ENCODE measurements at regions not wholly inside any gene's neighbourhood (a gene's known extent, or its start where the extent isn't known, plus 50 kb on each side); places are given as distances from the start of the nearest gene placed in this dataset.

DNA sequence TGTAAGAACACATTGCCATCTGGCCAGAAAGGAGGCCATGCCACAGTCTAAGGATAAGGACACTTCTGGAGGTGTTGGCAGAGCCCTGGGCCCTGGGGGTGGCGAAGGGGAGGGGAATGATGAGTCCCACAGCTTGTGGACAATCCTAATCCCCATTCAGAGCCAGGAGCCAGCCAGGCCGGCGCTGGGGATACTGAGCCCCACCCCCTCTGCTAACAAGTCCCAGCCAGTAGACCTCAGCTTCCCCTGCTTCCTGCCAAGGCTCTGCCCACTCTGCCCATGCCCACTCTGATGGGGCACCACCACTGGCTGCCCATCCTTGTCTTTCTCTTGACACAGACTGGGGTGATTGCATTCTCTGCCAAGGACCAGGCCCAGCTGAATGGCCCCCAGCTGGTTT, 71.9 kb downstream of the NAV1 start:
- TF ChIP-seq, protein P1, sequence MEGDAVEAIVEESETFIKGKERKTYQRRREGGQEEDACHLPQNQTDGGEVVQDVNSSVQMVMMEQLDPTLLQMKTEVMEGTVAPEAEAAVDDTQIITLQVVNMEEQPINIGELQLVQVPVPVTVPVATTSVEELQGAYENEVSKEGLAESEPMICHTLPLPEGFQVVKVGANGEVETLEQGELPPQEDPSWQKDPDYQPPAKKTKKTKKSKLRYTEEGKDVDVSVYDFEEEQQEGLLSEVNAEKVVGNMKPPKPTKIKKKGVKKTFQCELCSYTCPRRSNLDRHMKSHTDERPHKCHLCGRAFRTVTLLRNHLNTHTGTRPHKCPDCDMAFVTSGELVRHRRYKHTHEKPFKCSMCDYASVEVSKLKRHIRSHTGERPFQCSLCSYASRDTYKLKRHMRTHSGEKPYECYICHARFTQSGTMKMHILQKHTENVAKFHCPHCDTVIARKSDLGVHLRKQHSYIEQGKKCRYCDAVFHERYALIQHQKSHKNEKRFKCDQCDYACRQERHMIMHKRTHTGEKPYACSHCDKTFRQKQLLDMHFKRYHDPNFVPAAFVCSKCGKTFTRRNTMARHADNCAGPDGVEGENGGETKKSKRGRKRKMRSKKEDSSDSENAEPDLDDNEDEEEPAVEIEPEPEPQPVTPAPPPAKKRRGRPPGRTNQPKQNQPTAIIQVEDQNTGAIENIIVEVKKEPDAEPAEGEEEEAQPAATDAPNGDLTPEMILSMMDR (IDR thresholded peaks at IDR 0.05) = no peak
- no peak for TF ChIP-seq ZFX (IDR thresholded peaks at IDR 0.05; ENCODE audit: borderline replicate concordance)
- H3K27ac ChIP-seq = no peak overlapping the region

DNA sequence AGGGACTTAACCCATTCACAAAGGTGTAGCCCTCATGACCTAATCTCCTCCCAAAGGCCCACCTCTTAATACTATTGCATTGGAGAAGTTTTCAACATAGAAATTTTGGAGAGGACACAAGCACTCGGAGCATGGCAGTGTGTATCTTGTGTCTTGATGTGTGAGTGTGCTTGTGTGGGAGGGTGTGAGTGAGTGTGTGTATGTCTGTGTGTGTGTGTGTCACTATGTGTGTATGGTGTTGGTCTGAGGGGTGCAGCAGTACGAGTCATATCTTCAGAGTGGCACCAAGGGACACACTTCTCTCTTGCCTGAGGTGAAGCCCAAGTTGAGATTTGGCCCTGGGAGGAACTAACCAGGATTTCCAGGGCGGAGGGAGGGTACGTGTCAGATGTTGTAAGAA, 73.7 kb downstream of the NAV1 start:
- no peak overlapping the region for H3K27ac ChIP-seq
- TF ChIP-seq, protein P1 (IDR thresholded peaks at IDR 0.05) = no peak
- TF ChIP-seq ZFX (IDR thresholded peaks at IDR 0.05; ENCODE audit: borderline replicate concordance) = no peak

DNA sequence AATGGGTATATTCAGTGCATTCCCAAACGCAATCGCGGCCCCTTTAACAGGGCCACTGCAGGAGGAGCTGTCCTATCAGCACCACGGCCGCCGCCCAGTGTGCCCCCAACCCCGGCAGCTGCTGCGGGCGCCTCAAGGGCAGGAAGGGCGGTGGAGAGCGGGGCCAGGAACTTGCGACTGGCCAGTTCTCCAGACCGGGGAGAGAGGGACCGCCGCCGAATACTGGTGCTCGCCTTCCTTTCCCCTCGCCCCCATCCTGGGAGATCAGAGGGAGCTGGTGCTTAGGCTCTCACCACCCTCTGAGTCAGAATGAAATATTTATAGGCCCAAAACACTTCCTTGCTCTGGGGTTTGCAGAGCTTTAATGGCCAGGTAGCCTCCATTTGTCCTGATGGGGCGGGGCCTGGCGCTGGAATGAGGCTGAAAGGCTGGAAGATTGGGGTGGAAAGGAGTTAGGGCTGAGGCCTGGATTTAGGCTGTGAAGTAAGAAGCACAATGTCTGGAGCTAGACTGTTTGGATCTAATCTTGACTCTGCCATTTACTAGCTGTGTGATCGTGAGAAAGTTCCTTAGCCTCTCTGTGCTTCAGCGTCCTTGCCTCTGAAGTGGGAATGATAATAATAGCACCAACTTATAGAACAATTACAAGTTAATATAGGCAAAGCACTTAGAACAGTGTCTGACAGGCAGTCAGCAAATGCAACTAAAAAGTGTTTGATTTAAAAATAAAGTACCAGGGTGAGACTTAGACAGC, 75.5 kb downstream of the NAV1 start:
- no peak overlapping the region for H3K27ac ChIP-seq
- TF ChIP-seq ZFX (IDR thresholded peaks at IDR 0.05; ENCODE audit: borderline replicate concordance) = no peak
- TF ChIP-seq, protein P1 (IDR thresholded peaks at IDR 0.05) = no peak

DNA sequence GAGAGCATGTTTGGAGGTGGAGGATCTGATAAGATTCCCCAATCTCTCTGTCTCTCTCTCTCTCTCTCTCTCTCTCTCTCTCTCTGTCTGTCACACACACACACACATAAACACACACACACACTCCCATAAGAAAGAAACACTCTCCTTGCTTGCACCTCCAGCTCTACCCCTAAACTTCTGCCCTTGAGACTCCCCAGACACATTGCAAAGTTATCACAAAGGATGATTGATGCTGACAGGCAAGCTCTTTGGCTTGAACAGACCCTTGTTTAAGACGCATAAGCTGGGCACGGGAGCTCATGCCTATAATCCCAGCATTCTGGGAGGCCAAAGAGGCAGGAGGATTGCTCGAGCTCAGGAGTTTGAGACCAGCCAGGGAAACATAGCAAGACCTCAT, 78.2 kb downstream of the NAV1 start:
- H3K27ac ChIP-seq = no peak overlapping the region
- TF ChIP-seq ZFX (IDR thresholded peaks at IDR 0.05; ENCODE audit: borderline replicate concordance) = no peak
- TF ChIP-seq, protein P1 (IDR thresholded peaks at IDR 0.05) = no peak

DNA sequence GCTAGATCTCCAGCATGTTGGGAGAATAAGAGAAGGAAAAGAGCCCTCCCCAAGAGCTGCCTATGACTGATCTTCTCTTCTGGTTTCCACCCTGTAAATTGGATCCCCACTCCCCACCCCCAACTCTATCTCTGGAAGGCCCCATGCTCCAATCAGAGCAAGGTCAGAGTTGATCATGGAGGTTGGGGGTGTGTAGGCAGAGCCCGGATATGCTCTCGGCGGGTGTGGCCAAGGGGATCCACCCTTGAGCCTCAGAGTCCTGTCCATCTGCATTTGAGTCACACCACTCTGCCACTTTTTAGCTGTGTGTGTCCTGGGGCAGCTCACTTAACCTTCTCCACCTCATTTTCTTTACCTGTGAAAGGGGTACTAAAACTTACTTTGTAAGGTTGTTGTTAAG, 79.5 kb downstream of the NAV1 start:
- no peak overlapping the region for H3K27ac ChIP-seq
- TF ChIP-seq, protein P1 (IDR thresholded peaks at IDR 0.05) = no peak
- no peak for TF ChIP-seq ZFX (IDR thresholded peaks at IDR 0.05; ENCODE audit: borderline replicate concordance)

DNA sequence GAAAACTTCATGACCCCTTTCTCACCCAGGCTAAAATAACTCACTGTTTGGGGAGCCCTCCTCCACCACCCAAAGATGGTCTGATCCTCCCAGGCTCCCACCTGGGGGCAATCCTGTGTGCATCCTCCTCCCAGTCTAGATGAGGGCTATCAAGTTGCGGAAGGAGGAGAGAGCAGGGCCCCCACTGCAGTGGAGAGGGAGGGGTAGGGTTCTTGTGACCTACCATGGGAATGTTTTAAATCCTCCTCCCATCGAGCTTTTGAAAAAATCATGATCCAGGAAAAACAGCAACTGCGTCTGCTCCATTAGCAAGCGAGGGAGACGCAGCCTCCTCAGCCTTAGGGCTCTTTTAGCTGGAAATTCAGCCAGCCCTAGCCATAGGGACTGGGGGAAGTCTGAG, 80.0 kb downstream of the NAV1 start:
- no peak overlapping the region for H3K27ac ChIP-seq
- no peak for TF ChIP-seq ZFX (IDR thresholded peaks at IDR 0.05; ENCODE audit: borderline replicate concordance)
- TF ChIP-seq, protein P1 (IDR thresholded peaks at IDR 0.05) = no peak

DNA sequence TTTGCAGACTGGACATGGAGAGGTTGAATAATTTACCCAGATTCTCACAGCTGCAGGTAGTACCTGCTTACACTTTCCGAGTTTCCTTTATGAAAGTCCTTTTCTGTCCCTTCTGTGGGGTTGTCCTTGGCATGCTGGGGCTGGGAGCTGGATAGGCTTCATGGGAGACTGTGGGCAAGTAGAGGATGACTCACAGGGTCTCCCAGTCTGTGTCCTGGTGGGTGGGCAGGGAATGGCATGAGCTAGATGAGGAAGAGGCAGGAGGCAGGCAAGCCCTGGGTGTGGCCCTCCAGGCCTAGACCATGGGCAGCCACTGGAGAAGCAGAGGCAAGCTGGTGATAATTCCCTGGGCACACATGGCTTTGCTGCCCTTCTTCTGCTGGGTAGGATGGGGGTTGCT, 80.6 kb downstream of the NAV1 start:
- TF ChIP-seq, protein P1 (IDR thresholded peaks at IDR 0.05) = no peak
- no peak for TF ChIP-seq ZFX (IDR thresholded peaks at IDR 0.05; ENCODE audit: borderline replicate concordance)
- no peak overlapping the region for H3K27ac ChIP-seq

All from 22Rv1 (cell line).